ENCODE measurements at regions not wholly inside any gene's neighbourhood (a gene's known extent, or its start where the extent isn't known, plus 50 kb on each side); places are given as distances from the start of the nearest gene placed in this dataset.

- TF ChIP-seq CTCF (IDR thresholded peaks at IDR 0.05; ENCODE audit: poor library complexity) (no peak), EZH2 (IDR thresholded peaks at IDR 0.05; ENCODE audit: borderline replicate concordance) (no peak)
These were observed 246.8 kb upstream of the FMN2 start for GRCh38 chr1:239844833-239845232.

Measured in hepatocyte (in vitro differentiated cells).